CD4-positive, alpha-beta T cell (primary cell): ENCODE measurements at regions not wholly inside any gene's neighbourhood (a gene's known extent, or its start where the extent isn't known, plus 50 kb on each side); places are given as distances from the start of the nearest gene placed in this dataset.

ENCODE experiments used
- ATAC-seq: fragments of 200-7000 bp; cut with Tn5 transposase; one replicate; pipeline ENCODE4 v1.10.0; 2022; ENCODE audit warnings: mild to moderate bottlenecking; ENCODE audit not compliant: poor library complexity
- CTCF ChIA-PET: fragments of 350-600 bp; sonication (Branson Sonifier 250); formaldehyde crosslinking; loops from one replicate; lab custom pipeline; 2021; ENCODE audit warnings: antibody characterized with exemption, inconsistent platforms; lab: Charles Lee
- POLR2A ChIA-PET: fragments of 350-600 bp; sonication (Branson Sonifier 250); formaldehyde crosslinking; loops from one replicate; lab custom pipeline; 2021; ENCODE audit warnings: antibody characterized with exemption, inconsistent platforms; lab: Charles Lee
- DNase-seq, 14 experiments: peaks; one replicate each; pipeline ENCODE4 v3.0.0-alpha.2; 2013 to 2020; ENCODE audit warnings: mixed read lengths in 2 of 14
- H3K27ac ChIP-seq, 2 donors: one replicate each; pipeline versions ENCODE4 v1.5.1 to v1.7.0; 2013; ENCODE audit warnings: low read length in 2 of 2, low read depth in 1 of 2, mild to moderate bottlenecking in 1 of 2
- H3K27me3 ChIP-seq, 2 experiments: 1 replicate in 1 of 2; 2 replicates in 1 of 2; pipeline versions ENCODE4 v1.6.1 to v1.7.0; 2013; ENCODE audit warnings: low read length in 2 of 2, control low read depth in 1 of 2, mild to moderate bottlenecking in 1 of 2, moderate library complexity in 1 of 2; ENCODE audit not compliant: insufficient read depth in 2 of 2, control insufficient read depth in 1 of 2
- H3K36me3 ChIP-seq: one replicate; pipeline ENCODE4 v1.6.1; 2013; ENCODE audit warnings: low read length, control low read depth; ENCODE audit not compliant: insufficient read depth
- H3K4me1 ChIP-seq: one replicate; pipeline ENCODE4 v1.6.1; 2013; ENCODE audit warnings: low read length, control low read depth; ENCODE audit not compliant: insufficient read depth
- H3K4me3 ChIP-seq: one replicate; pipeline ENCODE4 v1.5.1; 2013; ENCODE audit warnings: mild to moderate bottlenecking, low read length, moderate library complexity
- H3K9me3 ChIP-seq, 2 experiments: 1 replicate in 1 of 2; 2 replicates in 1 of 2; pipeline versions ENCODE4 v1.6.1 to v1.7.0; 2013; ENCODE audit warnings: low read length in 2 of 2, mild to moderate bottlenecking in 2 of 2, control low read depth in 1 of 2, moderate library complexity in 1 of 2; ENCODE audit not compliant: control insufficient read depth in 1 of 2, insufficient read depth in 1 of 2
- H3K27ac Mint-ChIP-seq: one replicate; pipeline ENCODE4 v1.8.0; 2020; ENCODE audit warnings: mixed read lengths
- H3K27me3 Mint-ChIP-seq: one replicate; pipeline ENCODE4 v1.8.0; 2021; ENCODE audit warnings: mixed read lengths
- H3K36me3 Mint-ChIP-seq: one replicate; pipeline ENCODE4 v1.8.0; 2021; ENCODE audit warnings: low read depth, mixed read lengths
- H3K4me1 Mint-ChIP-seq: one replicate; pipeline ENCODE4 v1.8.0; 2021; ENCODE audit warnings: low read depth, mixed read lengths
- H3K4me3 Mint-ChIP-seq: one replicate; pipeline ENCODE4 v1.8.0; 2020; ENCODE audit warnings: mild to moderate bottlenecking, mixed read lengths
- H3K9me3 Mint-ChIP-seq: one replicate; pipeline ENCODE4 v1.8.0; 2020; ENCODE audit warnings: mixed read lengths
- intact Hi-C, 2 experiments: fragments of 100-400 bp; cut with DNase I in 1 of 2; cut with micrococcal nuclease in 1 of 2; formaldehyde crosslinking; loops; one replicate each; pipeline versions ENCODE4 v1.15.1 to v1.9.0; 2023 to 2025; cut with DNase I, micrococcal nuclease
- TF ChIP-seq, protein P1 (sequence below): fragments of 200-600 bp; IDR thresholded peaks from one replicate; pipeline ENCODE4 v1.8.0; 2022; ENCODE audit warnings: antibody characterized with exemption, mild to moderate bottlenecking

DNA sequence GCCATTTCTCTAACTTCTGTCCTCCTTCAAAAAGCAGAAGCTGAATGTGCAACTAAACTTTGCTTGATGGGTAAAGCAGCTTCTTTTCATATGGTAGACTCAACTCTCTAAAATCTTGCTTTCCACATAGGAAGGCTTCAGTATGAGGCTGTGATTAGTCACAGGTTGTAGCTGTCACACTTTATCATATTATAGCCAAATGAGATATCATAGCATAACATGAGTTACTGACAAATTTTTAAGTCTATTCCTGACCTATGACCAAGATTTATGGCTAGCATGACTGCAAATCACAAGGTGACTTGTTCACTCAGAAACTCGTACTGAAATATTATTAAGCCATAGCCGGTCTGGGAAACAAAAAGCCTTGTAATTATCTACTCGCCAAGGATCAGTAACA, 998.6 kb downstream of the RPA4 start:
- Mint-ChIP-seq H3K27ac (no peak overlapping the region), H3K36me3 (no peaks in the 10 kb centered on the region), H3K27me3 (no peaks in the 10 kb centered on the region), H3K4me3 (no peak overlapping the region), H3K9me3 (no peaks in the 10 kb centered on the region), H3K4me1 (no peaks in the 10 kb centered on the region)
- no peak for ATAC-seq
- no peak overlapping the region for H3K27ac ChIP-seq
- TF ChIP-seq, protein P1, sequence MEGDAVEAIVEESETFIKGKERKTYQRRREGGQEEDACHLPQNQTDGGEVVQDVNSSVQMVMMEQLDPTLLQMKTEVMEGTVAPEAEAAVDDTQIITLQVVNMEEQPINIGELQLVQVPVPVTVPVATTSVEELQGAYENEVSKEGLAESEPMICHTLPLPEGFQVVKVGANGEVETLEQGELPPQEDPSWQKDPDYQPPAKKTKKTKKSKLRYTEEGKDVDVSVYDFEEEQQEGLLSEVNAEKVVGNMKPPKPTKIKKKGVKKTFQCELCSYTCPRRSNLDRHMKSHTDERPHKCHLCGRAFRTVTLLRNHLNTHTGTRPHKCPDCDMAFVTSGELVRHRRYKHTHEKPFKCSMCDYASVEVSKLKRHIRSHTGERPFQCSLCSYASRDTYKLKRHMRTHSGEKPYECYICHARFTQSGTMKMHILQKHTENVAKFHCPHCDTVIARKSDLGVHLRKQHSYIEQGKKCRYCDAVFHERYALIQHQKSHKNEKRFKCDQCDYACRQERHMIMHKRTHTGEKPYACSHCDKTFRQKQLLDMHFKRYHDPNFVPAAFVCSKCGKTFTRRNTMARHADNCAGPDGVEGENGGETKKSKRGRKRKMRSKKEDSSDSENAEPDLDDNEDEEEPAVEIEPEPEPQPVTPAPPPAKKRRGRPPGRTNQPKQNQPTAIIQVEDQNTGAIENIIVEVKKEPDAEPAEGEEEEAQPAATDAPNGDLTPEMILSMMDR: no peak
- H3K9me3 ChIP-seq: no peaks in the 10 kb centered on the region
- no peak overlapping the region for H3K4me3 ChIP-seq
- no peak for DNase-seq
- POLR2A ChIA-PET: no interaction called here
- no peaks in the 10 kb centered on the region for H3K36me3 ChIP-seq
- CTCF ChIA-PET: no interaction called here
- intact Hi-C loops: no loop called here
- no peaks in the 10 kb centered on the region for H3K27me3 ChIP-seq
- H3K4me1 ChIP-seq: no peaks in the 10 kb centered on the region

DNA sequence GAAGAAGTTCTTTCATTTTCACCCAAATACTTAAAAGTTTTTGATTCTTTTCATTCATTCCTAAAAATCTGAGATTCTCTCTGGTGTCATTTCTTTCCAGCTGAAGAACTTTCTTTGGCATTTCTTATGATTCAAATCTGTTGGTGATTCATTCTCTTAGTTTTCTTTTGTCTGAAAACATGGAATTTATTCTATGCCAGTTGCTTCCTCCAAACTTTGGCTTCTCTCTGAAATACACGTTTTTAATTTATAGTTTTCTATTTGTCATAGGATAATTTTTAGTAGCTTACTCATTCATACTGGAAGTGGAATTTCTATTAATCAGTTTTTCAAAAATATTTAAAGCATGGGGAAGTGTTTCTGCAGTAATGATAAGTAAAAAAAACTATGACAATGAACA, 1012.0 kb downstream of the RPA4 start:
- H3K4me1 Mint-ChIP-seq: no peaks in the 10 kb centered on the region
- no peaks in the 10 kb centered on the region for H3K36me3 Mint-ChIP-seq
- H3K27me3 Mint-ChIP-seq: no peaks in the 10 kb centered on the region
- no peak overlapping the region for H3K27ac ChIP-seq
- intact Hi-C loops: no loop called here
- TF ChIP-seq, protein P1: no peak
- H3K4me1 ChIP-seq: no peaks in the 10 kb centered on the region
- H3K36me3 ChIP-seq: no peaks in the 10 kb centered on the region
- ChIA-PET CTCF (no interaction called here), POLR2A (no interaction called here)
- no peak overlapping the region for H3K4me3 ChIP-seq
- H3K9me3 ChIP-seq: no peaks in the 10 kb centered on the region
- ATAC-seq (no peak), DNase-seq (no peak)
- H3K27ac Mint-ChIP-seq: no peak overlapping the region
- no peaks in the 10 kb centered on the region for H3K27me3 ChIP-seq
- peaks cover 3% of the 10 kb centered on the region for H3K9me3 Mint-ChIP-seq
- no peak overlapping the region for H3K4me3 Mint-ChIP-seq

DNA sequence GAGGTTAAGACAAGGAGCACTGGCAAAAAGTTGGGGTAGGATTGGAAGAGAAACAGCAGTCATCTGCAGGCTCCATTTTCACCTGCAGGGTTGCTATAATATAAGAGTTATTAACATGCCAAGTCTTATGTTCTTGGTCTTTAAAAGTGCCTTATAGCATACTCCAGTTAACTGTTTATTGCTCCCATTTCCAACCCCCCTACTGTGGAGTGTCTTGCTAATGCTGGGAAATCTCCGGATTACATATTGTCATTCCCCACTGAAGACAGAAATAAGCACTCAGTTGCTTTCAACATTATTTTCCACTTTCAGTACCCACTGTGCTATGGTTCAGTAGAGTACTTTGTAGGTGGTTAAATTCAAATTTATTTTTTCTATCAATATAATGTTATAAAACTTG, 1014.3 kb downstream of the RPA4 start:
- H3K4me1 ChIP-seq: no peaks in the 10 kb centered on the region
- TF ChIP-seq, protein P1: no peak
- no peaks in the 10 kb centered on the region for H3K9me3 Mint-ChIP-seq
- H3K36me3 Mint-ChIP-seq: no peaks in the 10 kb centered on the region
- ChIA-PET POLR2A (no interaction called here), CTCF (no interaction called here)
- H3K27ac Mint-ChIP-seq: no peak overlapping the region
- no peak overlapping the region for H3K27ac ChIP-seq
- H3K4me3 Mint-ChIP-seq: no peak overlapping the region
- H3K36me3 ChIP-seq: no peaks in the 10 kb centered on the region
- intact Hi-C loops: no loop called here
- DNase-seq: no peak
- ATAC-seq: no peak
- H3K9me3 ChIP-seq: no peaks in the 10 kb centered on the region
- H3K27me3 Mint-ChIP-seq: no peaks in the 10 kb centered on the region
- H3K4me3 ChIP-seq: no peak overlapping the region
- H3K4me1 Mint-ChIP-seq: no peaks in the 10 kb centered on the region
- no peaks in the 10 kb centered on the region for H3K27me3 ChIP-seq
